GM21367 (cell line): ENCODE measurements at regions not wholly inside any gene's neighbourhood (a gene's known extent, or its start where the extent isn't known, plus 50 kb on each side); places are given as distances from the start of the nearest gene placed in this dataset.
A peak's percentile ranks its signal among the peaks of the same experiment; 100 is the strongest.

Experiments
- ATAC-seq: cut with Tn5 transposase; IDR thresholded peaks from one replicate; pipeline ENCODE4 v1.9.1; 2021; ENCODE audit not compliant: unreplicated experiment

GRCh38 chr9:82149501-82149946 lies 161.0 kb downstream of the SPATA31D1 start:
- no peak for ATAC-seq

- ATAC-seq: no peak
Measured at GRCh38 chr9:82152181-82152580, 163.6 kb downstream of the SPATA31D1 start.

GRCh38 chr9:82153032-82153431 lies 164.5 kb downstream of the SPATA31D1 start:
- ATAC-seq: no peak

- no peak for ATAC-seq
Measured at GRCh38 chr9:82154573-82154972, 166.0 kb downstream of the SPATA31D1 start.

- no peak for ATAC-seq
Measured at GRCh38 chr9:82161876-82162275, 173.3 kb downstream of the SPATA31D1 start.

GRCh38 chr9:82164159-82164558 lies 175.6 kb downstream of the SPATA31D1 start:
- ATAC-seq: no peak

GRCh38 chr9:82167296-82167695 lies 178.7 kb downstream of the SPATA31D1 start:
- no peak for ATAC-seq

GRCh38 chr9:82168585-82168984 lies 180.0 kb downstream of the SPATA31D1 start:
- ATAC-seq: no peak

GRCh38 chr9:82170866-82171265 lies 182.3 kb downstream of the SPATA31D1 start:
- no peak for ATAC-seq

- ATAC-seq: no peak
Measured at GRCh38 chr9:82171271-82171670, 182.7 kb downstream of the SPATA31D1 start.

GRCh38 chr9:82180711-82181110 lies 192.1 kb downstream of the SPATA31D1 start:
- ATAC-seq: no peak

- ATAC-seq: no peak
Measured at GRCh38 chr9:82183181-82183860, 194.7 kb downstream of the SPATA31D1 start.

GRCh38 chr9:82184524-82184923 lies 196.0 kb downstream of the SPATA31D1 start:
- peak; percentile 66 for ATAC-seq

- ATAC-seq: no peak
Measured at GRCh38 chr9:82188817-82189216, 200.2 kb downstream of the SPATA31D1 start.

GRCh38 chr9:82191082-82191770 lies 202.7 kb downstream of the SPATA31D1 start:
- ATAC-seq: no peak

GRCh38 chr9:82192211-82192610 lies 203.6 kb downstream of the SPATA31D1 start:
- ATAC-seq: no peak

GRCh38 chr9:82196622-82197441 lies 208.3 kb downstream of the SPATA31D1 start:
- ATAC-seq: no peak

- ATAC-seq: no peak
Measured at GRCh38 chr9:82201196-82201595, 212.6 kb downstream of the SPATA31D1 start.

- ATAC-seq: no peak
Measured at GRCh38 chr9:82202808-82203207, 214.2 kb downstream of the SPATA31D1 start.

- ATAC-seq: no peak
Measured at GRCh38 chr9:82206490-82206889, 217.9 kb downstream of the SPATA31D1 start.

GRCh38 chr9:82206946-82207345 lies 218.4 kb downstream of the SPATA31D1 start:
- no peak for ATAC-seq
